ENCODE measurements at regions not wholly inside any gene's neighbourhood (a gene's known extent, or its start where the extent isn't known, plus 50 kb on each side); places are given as distances from the start of the nearest gene placed in this dataset.

DNA sequence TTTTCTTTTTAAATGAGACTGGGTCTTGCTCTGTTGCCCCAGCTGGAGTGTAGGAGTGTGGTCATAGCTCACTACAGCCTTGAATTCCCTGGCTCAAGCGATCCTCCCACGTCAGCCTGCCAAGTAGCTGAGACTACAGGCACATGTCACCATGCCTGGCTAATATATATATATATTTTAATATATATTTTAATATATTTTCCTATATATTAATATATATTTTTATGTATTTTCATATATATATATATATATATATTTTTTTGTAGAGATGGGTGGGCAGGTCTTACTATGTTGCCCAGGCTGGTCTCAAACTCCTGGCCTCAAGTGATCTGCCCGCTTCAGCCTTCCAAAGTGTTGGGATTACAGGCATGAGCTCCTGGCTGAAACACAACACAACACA lies 144.5 kb upstream of the GATA6 start:
- POLR2A ChIA-PET (ENCODE audit: unreplicated experiment), result no interaction called here
- peaks cover 8% of the 10 kb centered on the region; the same call in 1 of the 2 replicates for H3K27me3 ChIP-seq (ENCODE audit: control insufficient read depth, insufficient read depth, low read length)
- H3K9me1 ChIP-seq (ENCODE audit: insufficient read depth, low read length), result no peaks in the 10 kb centered on the region
- H3K4me2 ChIP-seq (ENCODE audit: low read depth, low read length), result no peak overlapping the region
- H2BK15ac ChIP-seq (ENCODE audit: low read depth, low read length), result no peak overlapping the region
- no peak overlapping the region for H3K23ac ChIP-seq (ENCODE audit: low read depth, low read length)
- intact Hi-C loops (cut with micrococcal nuclease) (no loop called here), dilution Hi-C loops (cut with HindIII; ENCODE audit: low sequenced_read_pairs, unreplicated experiment) (no loop called here), in situ Hi-C loops (cut with MboI; ENCODE audit: low sequenced_read_pairs) (loop anchor here (10.0 kb wide), 1 partner anchor 60 kb away; no protein-coding TSS in a partner anchor)
- H3K9ac ChIP-seq (ENCODE audit: low read depth, low read length), result no peak overlapping the region
- no peaks in the 10 kb centered on the region for H3K79me1 ChIP-seq (ENCODE audit: low read depth in 1 of 2, low read length in 2 of 2)
- no peak overlapping the region for H2AFZ ChIP-seq (replicated peaks; ENCODE audit: low read length, poor library complexity)
- no peak overlapping the region for H2BK5ac ChIP-seq (ENCODE audit: low read depth, low read length, poor library complexity, severe bottlenecking)
- H4K8ac ChIP-seq (ENCODE audit: low read depth in 2 of 2, low read length in 2 of 2), result no peak overlapping the region
- BruUV-seq (replicated peaks), result no TSS peak
- no peak overlapping the region for H2AK9ac ChIP-seq (replicated peaks; ENCODE audit: low read depth, low read length, poor library complexity)
- H2AK5ac ChIP-seq (ENCODE audit: low read depth, low read length), result no peak overlapping the region
- DNase-seq (no peak), ATAC-seq (ENCODE audit: low read depth) (no peak)
- no peaks in the 10 kb centered on the region for H4K20me1 ChIP-seq (ENCODE audit: insufficient read depth, low read length)
- H3K4me3 ChIP-seq (ENCODE audit: insufficient read depth, low read depth, low read length), result no peak overlapping the region
- no peak overlapping the region for H3K18ac ChIP-seq (ENCODE audit: low read depth, low read length)
- no peak overlapping the region for H2BK120ac ChIP-seq (ENCODE audit: low read depth, low read length)
- no peaks in the 10 kb centered on the region for H3K36me3 ChIP-seq (ENCODE audit: control insufficient read depth, insufficient read depth, low read length)
- no CpG with 5 or more reads among the region's 3 CpGs for WGBS, 2 experiments (ENCODE audit: extremely low coverage in 2 of 2, insufficient read length in 1 of 2)
- CTCF ChIA-PET, result no interaction called here
- H3K9me3 ChIP-seq (ENCODE audit: control insufficient read depth, insufficient read depth, low read length), result no peaks in the 10 kb centered on the region
- H3K56ac ChIP-seq (ENCODE audit: extremely low read depth, insufficient read depth, low read length), result no peak overlapping the region
- H3K27ac ChIP-seq (ENCODE audit: insufficient read depth, low read length), result no peak overlapping the region
- no peak overlapping the region for H4K5ac ChIP-seq (ENCODE audit: low read depth, low read length)
- no peak overlapping the region for H4K91ac ChIP-seq (ENCODE audit: insufficient read depth, low read depth, low read length)
- no peaks in the 10 kb centered on the region for H3K4me1 ChIP-seq (ENCODE audit: control insufficient read depth, insufficient read depth, low read length)
- H2BK20ac ChIP-seq (ENCODE audit: low read depth, low read length), result no peak overlapping the region
- TF ChIP-seq RFX5 (IDR thresholded peaks at IDR 0.05; ENCODE audit: low read depth, low read length) (no peak), POLR2A (IDR thresholded peaks at IDR 0.05; ENCODE audit: low read depth, low read length) (no peak), CEBPB (IDR thresholded peaks at IDR 0.05; ENCODE audit: low read depth, low read length) (no peak), CHD1 (IDR thresholded peaks at IDR 0.05; ENCODE audit: low read depth, low read length) (no peak), MAZ (IDR thresholded peaks at IDR 0.05; ENCODE audit: borderline replicate concordance, low read depth, low read length) (no peak), SMC3 (IDR thresholded peaks at IDR 0.05; ENCODE audit: low read depth, low read length) (no peak)
- TF ChIP-seq, protein P1, sequence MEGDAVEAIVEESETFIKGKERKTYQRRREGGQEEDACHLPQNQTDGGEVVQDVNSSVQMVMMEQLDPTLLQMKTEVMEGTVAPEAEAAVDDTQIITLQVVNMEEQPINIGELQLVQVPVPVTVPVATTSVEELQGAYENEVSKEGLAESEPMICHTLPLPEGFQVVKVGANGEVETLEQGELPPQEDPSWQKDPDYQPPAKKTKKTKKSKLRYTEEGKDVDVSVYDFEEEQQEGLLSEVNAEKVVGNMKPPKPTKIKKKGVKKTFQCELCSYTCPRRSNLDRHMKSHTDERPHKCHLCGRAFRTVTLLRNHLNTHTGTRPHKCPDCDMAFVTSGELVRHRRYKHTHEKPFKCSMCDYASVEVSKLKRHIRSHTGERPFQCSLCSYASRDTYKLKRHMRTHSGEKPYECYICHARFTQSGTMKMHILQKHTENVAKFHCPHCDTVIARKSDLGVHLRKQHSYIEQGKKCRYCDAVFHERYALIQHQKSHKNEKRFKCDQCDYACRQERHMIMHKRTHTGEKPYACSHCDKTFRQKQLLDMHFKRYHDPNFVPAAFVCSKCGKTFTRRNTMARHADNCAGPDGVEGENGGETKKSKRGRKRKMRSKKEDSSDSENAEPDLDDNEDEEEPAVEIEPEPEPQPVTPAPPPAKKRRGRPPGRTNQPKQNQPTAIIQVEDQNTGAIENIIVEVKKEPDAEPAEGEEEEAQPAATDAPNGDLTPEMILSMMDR (conservative IDR thresholded peaks at IDR 0.05; ENCODE audit: low read depth, low read length), result no peak
- TF ChIP-seq, protein P2, sequence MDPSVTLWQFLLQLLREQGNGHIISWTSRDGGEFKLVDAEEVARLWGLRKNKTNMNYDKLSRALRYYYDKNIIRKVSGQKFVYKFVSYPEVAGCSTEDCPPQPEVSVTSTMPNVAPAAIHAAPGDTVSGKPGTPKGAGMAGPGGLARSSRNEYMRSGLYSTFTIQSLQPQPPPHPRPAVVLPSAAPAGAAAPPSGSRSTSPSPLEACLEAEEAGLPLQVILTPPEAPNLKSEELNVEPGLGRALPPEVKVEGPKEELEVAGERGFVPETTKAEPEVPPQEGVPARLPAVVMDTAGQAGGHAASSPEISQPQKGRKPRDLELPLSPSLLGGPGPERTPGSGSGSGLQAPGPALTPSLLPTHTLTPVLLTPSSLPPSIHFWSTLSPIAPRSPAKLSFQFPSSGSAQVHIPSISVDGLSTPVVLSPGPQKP (IDR thresholded peaks at IDR 0.05; ENCODE audit: borderline replicate concordance, low read depth, low read length), result no peak
- no peak overlapping the region for H3K14ac ChIP-seq (replicated peaks; ENCODE audit: low read depth, low read length)
- no peak overlapping the region for H3K4ac ChIP-seq (ENCODE audit: low read depth, low read length)

All from IMR-90 (cell line).